Fibroblast of mammary gland (primary cell): ENCODE measurements at regions not wholly inside any gene's neighbourhood (a gene's known extent, or its start where the extent isn't known, plus 50 kb on each side); places are given as distances from the start of the nearest gene placed in this dataset.

Experiments used
- DNase-seq: peaks from one replicate; pipeline ENCODE4 v3.0.0-alpha.2; 2010; ENCODE audit warnings: low read depth
- H3K4me3 ChIP-seq: 2 replicates; pipeline ENCODE4 v1.5.1; 2011; ENCODE audit warnings: low read depth, mild to moderate bottlenecking, low read length, moderate library complexity; ENCODE audit not compliant: control insufficient read depth
- CTCF ChIP-seq: conservative IDR thresholded peaks from 2 replicates; pipeline ENCODE4 v1.5.1; 2011; ENCODE audit warnings: low read depth, low read length, inconsistent platforms; ENCODE audit not compliant: control insufficient read depth, insufficient read depth

- TF ChIP-seq CTCF: no peak
- DNase-seq: no peak
- H3K4me3 ChIP-seq: no peak overlapping the region
Measured at GRCh38 chr15:98597666-98598065, 50.7 kb upstream of the IGF1R start.
